ENCODE measurements at regions not wholly inside any gene's neighbourhood (a gene's known extent, or its start where the extent isn't known, plus 50 kb on each side); places are given as distances from the start of the nearest gene placed in this dataset.

DNA sequence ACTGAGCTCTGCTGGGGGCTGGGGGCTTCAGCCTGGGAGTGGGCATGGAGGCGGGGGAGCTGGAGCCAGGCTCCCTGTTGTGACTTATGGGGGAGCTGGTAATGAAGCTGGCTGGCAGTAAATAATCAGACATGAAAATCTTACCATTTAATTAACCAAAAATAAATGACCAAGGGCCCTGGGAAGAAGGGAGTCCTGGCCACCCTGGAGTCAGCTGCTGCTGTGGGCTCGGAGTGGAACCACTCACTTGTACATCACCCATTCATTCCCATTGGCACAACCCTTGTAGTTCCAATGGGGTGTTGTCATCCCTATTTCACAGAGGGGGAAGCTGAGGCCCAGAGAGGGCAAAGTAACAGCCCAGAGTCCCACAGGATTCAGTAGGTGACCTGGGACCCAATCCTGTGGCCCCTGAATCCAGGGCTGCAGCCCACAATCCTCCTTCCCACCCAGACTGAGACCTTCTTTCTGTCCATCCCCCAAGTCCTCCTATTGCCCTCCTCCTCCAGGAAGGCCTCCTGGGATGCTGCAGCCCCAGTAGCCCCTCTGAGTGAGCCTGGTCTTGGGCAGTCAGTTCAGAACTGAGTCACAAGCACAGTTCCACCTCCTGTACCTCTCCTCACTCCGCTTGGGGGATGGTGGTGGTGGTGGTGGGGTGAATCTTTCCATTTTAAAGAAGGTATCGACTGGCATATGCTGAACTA, 259.4 kb upstream of the MVB12B start:
- Mint-ChIP-seq H3K27me3 (ENCODE audit: low read depth in 3 of 3) (peaks cover 9 to 23% (median 10%) of the 10 kb centered on the region in 3 donors), H3K36me3 (no peaks in the 10 kb centered on the region)
- H3K9ac ChIP-seq (ENCODE audit: insufficient read depth, low read length, poor library complexity, severe bottlenecking): no peak overlapping the region

DNA sequence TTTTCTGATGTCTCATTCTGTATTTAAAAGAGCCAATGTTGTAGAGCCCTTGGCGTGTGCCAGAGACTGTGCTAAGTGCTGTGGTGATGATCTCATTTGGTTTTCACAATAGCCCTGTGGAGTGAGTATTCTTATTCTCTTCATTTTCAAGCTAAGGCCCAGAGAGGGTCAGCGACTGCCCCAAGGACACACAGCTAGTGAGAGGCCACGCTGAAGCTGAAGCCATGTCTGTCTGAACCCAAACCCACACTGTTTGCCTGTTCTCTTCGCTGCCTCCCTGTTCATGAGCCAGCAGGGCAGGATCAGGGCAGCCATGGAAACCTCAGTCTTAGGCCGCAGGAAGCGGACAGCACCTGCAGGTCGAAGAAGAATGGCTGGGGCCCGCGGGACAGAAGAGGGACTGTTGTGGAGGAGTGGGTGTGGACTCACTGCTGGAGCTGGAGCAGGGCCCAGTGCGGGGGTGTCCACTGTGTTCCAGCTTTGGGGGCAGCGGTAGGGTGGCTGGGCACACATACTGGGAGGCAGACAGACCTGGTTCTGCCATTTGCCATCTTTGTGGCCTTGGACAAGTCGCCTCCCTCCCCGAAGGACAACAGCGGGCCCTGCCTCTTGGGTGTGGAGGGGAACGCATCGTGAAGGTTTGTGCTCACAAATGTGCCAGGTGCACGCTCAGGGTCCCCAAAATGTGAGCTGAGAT, 257.9 kb upstream of the MVB12B start:
- no peak overlapping the region for H3K27ac Mint-ChIP-seq
- no peak overlapping the region for H3K9ac ChIP-seq (ENCODE audit: insufficient read depth, low read length, poor library complexity, severe bottlenecking)
- no peaks in the 10 kb centered on the region for H4K20me1 ChIP-seq (ENCODE audit: insufficient read depth, low read length)
- WGBS (ENCODE audit: insufficient coverage): 93% methylated on average over 10 of the region's 17 CpGs
- H3K79me2 ChIP-seq (ENCODE audit: insufficient read depth, low read length): no peaks in the 10 kb centered on the region
- H3K9me3 ChIP-seq (replicated peaks in 1 of 2; ENCODE audit: control insufficient read depth in 1 of 2, insufficient read depth in 1 of 2, low read length in 2 of 2): no peaks in the 10 kb centered on the region
- H3K27me3 ChIP-seq (ENCODE audit: control insufficient read depth in 2 of 2, insufficient read depth in 2 of 2, low read length in 2 of 2): no peaks in the 10 kb centered on the region
- H3K4me3 Mint-ChIP-seq: no peak overlapping the region
- TF ChIP-seq, protein P1, sequence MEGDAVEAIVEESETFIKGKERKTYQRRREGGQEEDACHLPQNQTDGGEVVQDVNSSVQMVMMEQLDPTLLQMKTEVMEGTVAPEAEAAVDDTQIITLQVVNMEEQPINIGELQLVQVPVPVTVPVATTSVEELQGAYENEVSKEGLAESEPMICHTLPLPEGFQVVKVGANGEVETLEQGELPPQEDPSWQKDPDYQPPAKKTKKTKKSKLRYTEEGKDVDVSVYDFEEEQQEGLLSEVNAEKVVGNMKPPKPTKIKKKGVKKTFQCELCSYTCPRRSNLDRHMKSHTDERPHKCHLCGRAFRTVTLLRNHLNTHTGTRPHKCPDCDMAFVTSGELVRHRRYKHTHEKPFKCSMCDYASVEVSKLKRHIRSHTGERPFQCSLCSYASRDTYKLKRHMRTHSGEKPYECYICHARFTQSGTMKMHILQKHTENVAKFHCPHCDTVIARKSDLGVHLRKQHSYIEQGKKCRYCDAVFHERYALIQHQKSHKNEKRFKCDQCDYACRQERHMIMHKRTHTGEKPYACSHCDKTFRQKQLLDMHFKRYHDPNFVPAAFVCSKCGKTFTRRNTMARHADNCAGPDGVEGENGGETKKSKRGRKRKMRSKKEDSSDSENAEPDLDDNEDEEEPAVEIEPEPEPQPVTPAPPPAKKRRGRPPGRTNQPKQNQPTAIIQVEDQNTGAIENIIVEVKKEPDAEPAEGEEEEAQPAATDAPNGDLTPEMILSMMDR (IDR thresholded peaks at IDR 0.05): no peak
- DNase-seq: no peak
- no peak overlapping the region for H2AFZ ChIP-seq (ENCODE audit: insufficient read depth, low read depth, low read length, poor library complexity, severe bottlenecking)
- peaks cover 9 to 26% (median 10%) of the 10 kb centered on the region in 3 donors for H3K27me3 Mint-ChIP-seq (ENCODE audit: low read depth in 3 of 3)
- H3K4me1 Mint-ChIP-seq: no peaks in the 10 kb centered on the region
- no peaks in the 10 kb centered on the region for H3K9me3 Mint-ChIP-seq
- H3K4me3 ChIP-seq (replicated peaks in 1 of 3; ENCODE audit: low read depth in 2 of 3, low read length in 3 of 3): no peak overlapping the region
- no peaks in the 10 kb centered on the region for H3K36me3 Mint-ChIP-seq
- no peaks in the 10 kb centered on the region for H3K36me3 ChIP-seq (replicated peaks in 1 of 2; ENCODE audit: control insufficient read depth in 1 of 2, insufficient read depth in 2 of 2, low read length in 2 of 2)
- intact Hi-C loops (cut with micrococcal nuclease): no loop called here
- H3K4me1 ChIP-seq (ENCODE audit: control insufficient read depth in 1 of 2, insufficient read depth in 2 of 2, low read length in 2 of 2): no peaks in the 10 kb centered on the region
- H3K27ac ChIP-seq (ENCODE audit: low read depth in 1 of 2, low read length in 2 of 2): no peak overlapping the region
- H3K4me2 ChIP-seq (replicated peaks; ENCODE audit: extremely low read depth, low read length, poor library complexity, severe bottlenecking): no peak overlapping the region

More for the DNA sequence above, 259.4 kb upstream of the MVB12B start:
- no peaks in the 10 kb centered on the region for H3K4me1 ChIP-seq (ENCODE audit: control insufficient read depth in 1 of 2, insufficient read depth in 2 of 2, low read length in 2 of 2)
- intact Hi-C loops (cut with micrococcal nuclease): no loop called here
- no peak overlapping the region for H3K4me3 ChIP-seq (replicated peaks in 1 of 3; ENCODE audit: low read depth in 2 of 3, low read length in 3 of 3)
- no peaks in the 10 kb centered on the region for H3K36me3 ChIP-seq (replicated peaks in 1 of 2; ENCODE audit: control insufficient read depth in 1 of 2, insufficient read depth in 2 of 2, low read length in 2 of 2)
- no peak overlapping the region for H3K4me2 ChIP-seq (replicated peaks; ENCODE audit: extremely low read depth, low read length, poor library complexity, severe bottlenecking)
- DNase-seq: no peak
- no peaks in the 10 kb centered on the region for H4K20me1 ChIP-seq (ENCODE audit: insufficient read depth, low read length)
- no peaks in the 10 kb centered on the region for H3K27me3 ChIP-seq (ENCODE audit: control insufficient read depth in 2 of 2, insufficient read depth in 2 of 2, low read length in 2 of 2)
- no peak overlapping the region for H2AFZ ChIP-seq (ENCODE audit: insufficient read depth, low read depth, low read length, poor library complexity, severe bottlenecking)
- no peaks in the 10 kb centered on the region for H3K79me2 ChIP-seq (ENCODE audit: insufficient read depth, low read length)
- no CpG with 5 or more reads among the region's 4 CpGs for WGBS (ENCODE audit: insufficient coverage)
- H3K4me1 Mint-ChIP-seq: no peaks in the 10 kb centered on the region
- TF ChIP-seq, protein P1 (IDR thresholded peaks at IDR 0.05): no peak
- H3K4me3 Mint-ChIP-seq: no peak overlapping the region
- H3K27ac Mint-ChIP-seq: no peak overlapping the region
- H3K9me3 ChIP-seq (replicated peaks in 1 of 2; ENCODE audit: control insufficient read depth in 1 of 2, insufficient read depth in 1 of 2, low read length in 2 of 2): no peaks in the 10 kb centered on the region
- peaks cover 0 to 5% (median 0%) of the 10 kb centered on the region in 7 donors for H3K9me3 Mint-ChIP-seq
- no peak overlapping the region for H3K27ac ChIP-seq (ENCODE audit: low read depth in 1 of 2, low read length in 2 of 2)

All from CD14-positive monocyte (primary cell).